ENCODE measurements at regions not wholly inside any gene's neighbourhood (a gene's known extent, or its start where the extent isn't known, plus 50 kb on each side); places are given as distances from the start of the nearest gene placed in this dataset.

DNA sequence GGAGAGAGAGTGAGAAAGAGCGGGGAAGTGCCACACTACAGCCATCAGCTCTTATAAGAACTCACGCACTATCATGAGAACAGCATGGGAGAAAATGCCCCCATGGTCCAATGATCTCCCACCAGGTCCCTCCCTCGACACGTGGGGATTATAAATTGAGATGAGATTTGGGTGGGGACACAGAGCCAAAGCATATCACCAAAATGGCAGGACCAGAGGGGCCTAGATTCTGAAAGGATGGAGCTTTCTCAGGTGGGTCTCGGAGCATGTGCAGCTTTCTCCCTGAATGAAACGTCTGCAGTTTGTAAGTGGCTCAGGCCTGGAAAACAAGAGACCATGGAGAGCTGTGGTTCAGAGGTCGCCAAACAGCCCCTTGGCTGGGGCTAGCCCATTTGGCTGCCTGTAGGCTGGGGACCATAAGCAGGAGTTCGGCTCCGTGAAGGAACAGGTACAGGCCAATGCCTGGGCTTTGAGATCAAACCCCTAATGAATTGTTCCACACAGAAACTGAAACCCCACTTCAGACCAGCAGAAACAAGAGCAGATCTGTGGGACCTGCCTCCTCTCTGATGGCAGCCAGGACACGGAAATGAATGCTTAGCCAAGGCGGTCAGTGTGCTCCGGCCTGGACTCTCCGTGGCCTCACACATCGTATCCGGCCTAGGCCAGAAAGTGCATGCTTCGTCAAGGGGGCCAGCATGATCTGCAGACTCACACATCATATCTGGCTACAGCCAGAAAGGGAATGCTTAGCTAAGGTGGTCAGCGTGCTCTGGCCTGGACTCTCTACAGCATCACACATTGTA lies 111.2 kb upstream of the TMEM18 start:
- DNase-seq (ENCODE audit: low read depth): no peak

GRCh38 chr2:784753-785152 lies 107.5 kb upstream of the TMEM18 start:
- DNase-seq (ENCODE audit: low read depth): no peak

GRCh38 chr2:780581-780980 lies 103.4 kb upstream of the TMEM18 start:
- no peak for DNase-seq (ENCODE audit: low read depth)

DNA sequence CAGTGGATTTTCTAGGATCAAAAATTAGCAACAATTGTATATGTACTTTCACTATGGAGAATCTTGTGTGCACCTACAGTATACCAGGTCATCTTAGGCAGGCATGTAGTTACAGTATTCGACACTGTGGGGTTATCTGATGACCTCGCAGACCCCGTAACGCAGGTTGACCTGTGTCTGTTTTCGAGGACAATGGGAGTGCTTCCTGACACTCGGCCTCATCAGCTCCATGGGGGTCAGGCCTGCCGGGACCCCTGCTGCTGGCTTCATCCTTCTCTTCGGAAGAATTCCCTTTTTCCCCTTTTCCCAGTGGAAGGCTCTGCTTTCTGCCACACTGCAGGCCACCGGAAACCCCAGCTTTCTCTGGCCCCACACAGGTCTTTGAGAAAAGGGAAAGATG lies 102.8 kb upstream of the TMEM18 start:
- no peak for DNase-seq (ENCODE audit: low read depth)

GRCh38 chr2:778731-779350 lies 101.6 kb upstream of the TMEM18 start:
- DNase-seq (ENCODE audit: low read depth): no peak

DNA sequence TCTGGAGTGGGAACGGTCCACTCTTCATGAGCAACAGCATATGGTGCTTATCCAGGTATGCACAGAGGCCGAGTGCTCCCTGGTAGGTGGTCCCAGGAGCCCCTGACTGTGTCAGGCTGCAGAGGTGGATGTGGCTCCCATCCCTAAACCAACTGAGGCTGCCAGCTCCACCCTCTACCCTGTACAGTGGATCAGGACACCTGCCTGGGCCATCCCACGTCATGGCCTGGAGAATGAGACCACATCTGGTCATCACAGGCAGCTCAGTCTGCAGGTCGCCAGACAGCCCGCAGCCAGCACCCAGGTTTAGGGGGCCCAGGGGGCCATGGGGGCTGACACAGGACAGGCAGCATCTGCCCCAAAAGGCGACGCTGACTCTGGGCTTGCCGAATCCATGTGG lies 100.3 kb upstream of the TMEM18 start:
- no peak for DNase-seq (ENCODE audit: low read depth)

DNA sequence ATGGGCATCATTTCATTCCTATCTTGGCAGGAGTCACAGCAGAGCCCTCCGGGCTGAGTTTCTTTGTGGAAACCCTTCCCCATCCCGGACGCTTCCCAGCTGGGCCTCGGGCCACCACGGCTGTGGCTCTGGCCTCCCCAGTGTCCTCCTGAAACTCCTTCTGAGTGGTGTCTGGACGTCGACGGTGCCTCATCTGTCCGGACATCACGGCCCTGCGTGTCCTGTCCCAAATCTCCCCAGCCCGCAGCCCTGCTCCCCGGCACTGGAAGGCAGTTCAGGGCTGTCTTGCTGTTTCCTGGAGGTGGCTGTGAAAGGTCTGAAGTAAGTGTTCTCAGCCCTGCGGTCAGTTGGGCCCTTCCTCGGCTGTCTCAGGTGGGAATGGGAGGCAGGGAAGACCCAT lies 99.8 kb upstream of the TMEM18 start:
- DNase-seq (ENCODE audit: low read depth): no peak

DNA sequence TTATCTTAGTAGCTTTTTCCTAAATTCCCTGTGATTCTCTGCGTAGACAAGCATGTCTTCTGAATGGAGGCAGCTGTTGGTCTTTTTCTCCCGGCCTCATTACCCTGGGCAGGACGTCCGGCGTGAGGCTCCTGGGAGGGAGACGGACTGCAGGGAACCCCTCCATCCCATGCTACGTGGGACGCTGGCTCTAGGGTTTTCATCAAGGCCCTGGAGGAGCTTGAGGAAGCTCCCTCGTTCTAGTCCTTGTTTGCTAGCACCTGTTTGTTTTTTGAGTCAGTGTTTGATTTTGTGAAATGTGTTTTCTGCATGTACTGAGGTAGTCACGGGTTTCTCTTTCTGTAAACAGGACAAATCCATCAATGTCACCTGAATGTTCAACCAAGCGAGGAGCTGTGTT lies 99.3 kb upstream of the TMEM18 start:
- DNase-seq (ENCODE audit: low read depth): no peak

GRCh38 chr2:776038-776437 lies 98.8 kb upstream of the TMEM18 start:
- DNase-seq (ENCODE audit: low read depth): no peak

- no peak for DNase-seq (ENCODE audit: low read depth)
These were observed 97.2 kb upstream of the TMEM18 start for GRCh38 chr2:774436-774835.

DNA sequence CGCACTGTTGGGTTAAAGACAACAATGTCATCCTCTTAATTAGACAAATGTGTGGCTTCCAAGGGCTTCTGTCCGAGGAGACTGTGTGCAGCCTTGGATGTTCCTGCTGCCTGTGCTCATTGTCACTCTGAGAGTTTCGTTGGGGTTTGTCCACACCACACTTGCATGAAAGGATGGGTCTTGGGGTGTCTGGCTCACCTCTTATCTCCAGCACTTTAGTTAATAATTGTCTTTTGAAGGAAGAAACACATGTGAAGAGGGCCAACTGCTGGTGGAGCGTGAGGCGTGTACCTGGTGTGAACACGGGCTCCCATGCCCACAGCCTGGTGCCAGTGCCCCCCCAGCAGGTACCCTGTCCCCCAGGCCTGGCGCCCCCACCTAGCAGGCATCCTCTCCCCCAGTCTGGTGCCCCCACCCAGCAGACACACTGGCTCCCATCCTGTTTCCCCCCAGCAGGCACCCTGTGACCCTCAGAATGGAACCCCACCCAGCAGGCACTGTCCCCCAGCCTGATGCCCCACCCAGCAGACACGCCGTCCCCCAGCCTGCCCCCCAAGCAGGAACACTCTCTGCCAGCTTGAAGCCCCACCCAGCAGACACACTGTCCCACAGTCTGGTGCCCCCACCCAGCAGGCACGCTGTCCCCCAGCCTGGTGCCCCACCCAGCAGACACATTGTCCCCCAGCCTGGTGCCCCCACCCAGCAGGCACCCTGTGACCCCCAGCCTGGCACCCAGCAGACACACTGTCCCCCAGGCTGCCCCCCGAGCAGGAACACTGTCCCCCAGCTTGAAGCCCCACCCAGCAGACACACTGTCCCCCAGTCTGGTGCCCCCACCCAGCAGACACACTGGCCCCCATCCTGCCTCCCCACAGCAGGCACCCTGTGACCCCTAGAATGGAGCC lies 96.3 kb upstream of the TMEM18 start:
- no peak for DNase-seq (ENCODE audit: low read depth)

DNA sequence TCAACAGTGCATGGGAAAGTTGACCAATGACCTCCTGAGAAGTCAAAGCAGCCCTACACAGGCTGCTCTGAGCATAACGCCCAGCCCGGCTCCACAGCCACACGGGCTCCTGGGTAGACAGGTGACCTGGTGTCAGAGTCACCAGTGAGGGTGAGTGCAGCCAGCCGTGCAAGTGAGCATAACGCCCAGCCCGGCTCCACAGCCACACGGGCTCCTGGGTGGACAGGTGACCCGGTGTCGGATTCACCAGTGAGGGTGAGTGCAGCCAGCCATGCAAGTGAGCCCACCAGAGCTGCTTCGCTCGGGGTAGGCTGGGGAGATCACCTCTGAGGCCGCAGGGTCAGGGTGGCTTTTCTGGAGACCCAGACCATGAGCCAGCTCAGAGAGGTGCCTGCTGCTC lies 94.3 kb upstream of the TMEM18 start:
- no peak for DNase-seq (ENCODE audit: low read depth)

DNA sequence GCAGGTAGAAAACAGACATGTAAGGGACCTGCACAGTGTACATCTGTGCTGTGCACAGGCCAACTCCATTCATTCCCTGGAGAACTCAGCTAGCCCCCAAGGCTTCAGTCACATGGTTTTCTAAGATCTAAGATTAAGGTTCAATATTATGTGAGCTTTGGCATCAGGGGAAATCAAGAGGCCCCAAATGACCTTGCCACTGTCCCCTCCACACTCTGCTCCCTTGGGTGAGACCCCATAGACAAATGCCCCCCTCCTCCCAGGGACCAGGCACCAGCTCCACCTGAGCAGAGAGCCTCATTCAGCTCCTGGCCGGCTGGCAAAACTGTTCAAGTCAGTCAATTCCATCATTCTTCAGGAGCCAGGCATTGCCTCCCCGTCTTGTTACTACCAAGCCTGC lies 93.6 kb upstream of the TMEM18 start:
- DNase-seq (ENCODE audit: low read depth): no peak

DNA sequence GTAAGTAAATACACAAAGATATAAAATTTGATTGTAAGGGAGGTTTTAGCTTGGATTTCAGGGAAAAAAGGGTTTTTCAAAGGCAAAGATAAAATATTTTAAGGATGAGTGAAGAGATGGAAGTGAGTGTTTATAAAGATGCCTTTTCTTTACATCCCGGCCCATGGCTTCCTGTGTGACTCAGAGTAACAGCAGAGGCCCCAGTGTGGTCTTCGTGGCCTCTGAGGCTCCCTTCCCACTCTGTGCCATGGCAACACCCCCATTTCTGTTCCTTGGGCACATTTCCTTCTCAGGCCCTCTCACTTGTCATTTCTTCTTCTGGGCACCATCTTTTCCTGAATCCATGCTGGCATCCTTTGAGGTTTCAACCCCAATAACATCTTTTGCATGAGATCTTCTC lies 92.6 kb upstream of the TMEM18 start:
- DNase-seq (ENCODE audit: low read depth): no peak

GRCh38 chr2:768451-768850 lies 91.2 kb upstream of the TMEM18 start:
- DNase-seq (ENCODE audit: low read depth): no peak

DNA sequence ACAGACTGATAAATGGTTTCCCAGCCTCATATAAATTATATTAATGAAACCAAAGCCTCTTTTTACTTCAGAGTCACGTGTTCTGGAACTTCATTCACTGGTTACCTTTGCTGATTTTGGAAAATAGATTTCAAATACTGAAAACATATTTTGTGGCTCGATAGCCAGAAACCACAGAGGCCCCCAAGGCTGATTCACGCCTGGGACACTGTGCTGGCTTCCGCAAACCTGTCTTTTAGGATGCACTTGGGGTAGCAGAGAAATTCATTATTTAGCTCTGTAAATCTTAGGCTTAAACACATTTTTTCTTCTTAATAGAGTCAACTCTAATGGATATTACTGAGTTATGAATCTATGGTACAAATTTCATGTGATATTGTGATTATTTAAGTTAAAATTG lies 90.7 kb upstream of the TMEM18 start:
- no peak for DNase-seq (ENCODE audit: low read depth)

- DNase-seq (ENCODE audit: low read depth): no peak
These were observed 90.2 kb upstream of the TMEM18 start for GRCh38 chr2:767440-767839.

DNA sequence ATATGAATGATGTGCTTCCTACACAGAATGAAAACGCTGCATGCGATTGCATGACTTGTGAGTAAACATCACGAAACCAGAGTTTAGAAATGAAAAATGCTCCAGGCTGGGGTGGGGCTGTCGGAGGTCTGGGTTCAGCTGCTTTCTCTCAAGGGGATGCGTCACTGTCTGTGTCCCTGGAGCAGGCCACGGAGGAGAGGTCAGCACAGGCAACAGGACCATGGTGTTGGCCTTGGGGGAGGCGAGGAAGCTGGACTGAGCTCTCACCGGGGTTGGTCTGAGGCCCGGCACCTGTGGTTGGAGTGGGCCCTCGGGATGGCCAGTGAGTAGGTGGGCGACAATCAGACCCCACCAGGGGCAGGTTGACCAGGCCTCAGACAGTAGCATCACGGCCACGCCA lies 89.0 kb upstream of the TMEM18 start:
- DNase-seq (ENCODE audit: low read depth): no peak

DNA sequence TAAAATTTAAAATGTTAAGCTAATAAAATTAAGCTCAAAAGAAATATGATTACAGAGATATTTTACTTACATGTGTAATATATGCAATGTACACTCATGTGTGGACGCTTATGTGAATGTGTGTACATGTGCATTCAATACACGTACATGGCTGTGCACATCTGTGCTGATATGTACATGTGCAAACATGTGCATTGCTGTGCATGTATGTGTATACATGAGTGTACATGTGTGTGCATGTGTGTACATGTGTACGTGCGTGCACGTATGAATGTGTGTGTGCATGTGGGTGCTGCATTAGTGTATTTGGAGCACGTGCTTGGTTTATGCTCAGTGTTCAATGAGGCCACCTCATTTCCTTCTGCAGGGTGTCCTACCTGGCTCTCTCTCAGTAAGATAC lies 88.2 kb upstream of the TMEM18 start:
- DNase-seq (ENCODE audit: low read depth): no peak

DNA sequence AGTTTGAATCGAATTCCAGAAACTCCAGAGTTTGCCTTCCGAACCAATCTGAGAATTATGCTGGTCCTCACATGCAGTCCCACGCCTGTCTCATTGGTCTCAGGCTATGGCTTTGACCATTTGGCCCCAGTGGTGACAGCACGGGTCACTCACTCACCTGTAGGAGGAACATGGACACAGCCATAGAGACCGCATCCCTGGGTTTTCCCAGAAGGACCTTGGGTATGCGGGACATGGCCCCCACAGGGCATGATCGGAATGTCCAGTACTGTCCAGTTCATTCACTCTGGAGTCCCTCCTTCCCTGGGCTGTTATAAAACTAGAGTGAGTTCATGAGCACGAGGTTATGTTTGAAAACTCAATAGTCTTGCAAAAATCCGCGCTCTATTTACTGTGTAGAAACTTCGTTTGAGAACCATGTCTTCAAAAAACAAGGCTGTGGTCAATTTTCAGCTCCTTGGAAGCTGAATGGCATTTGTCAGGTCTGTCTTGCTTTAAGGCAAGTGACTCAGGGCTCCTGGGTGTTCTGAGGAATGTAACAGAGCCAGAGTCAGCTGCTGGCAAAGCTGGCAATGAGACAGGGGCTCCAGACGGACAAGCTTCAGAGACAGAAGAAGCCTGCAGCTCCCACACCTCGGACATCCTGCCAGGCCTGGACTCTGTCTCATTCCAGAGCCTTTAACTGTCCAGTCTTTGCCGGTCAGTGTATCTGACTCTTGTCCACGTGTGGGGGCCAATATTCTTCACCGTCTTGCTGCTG lies 86.7 kb upstream of the TMEM18 start:
- no peak for DNase-seq (ENCODE audit: low read depth)

GRCh38 chr2:762646-763045 lies 85.4 kb upstream of the TMEM18 start:
- DNase-seq (ENCODE audit: low read depth): no peak

DNA sequence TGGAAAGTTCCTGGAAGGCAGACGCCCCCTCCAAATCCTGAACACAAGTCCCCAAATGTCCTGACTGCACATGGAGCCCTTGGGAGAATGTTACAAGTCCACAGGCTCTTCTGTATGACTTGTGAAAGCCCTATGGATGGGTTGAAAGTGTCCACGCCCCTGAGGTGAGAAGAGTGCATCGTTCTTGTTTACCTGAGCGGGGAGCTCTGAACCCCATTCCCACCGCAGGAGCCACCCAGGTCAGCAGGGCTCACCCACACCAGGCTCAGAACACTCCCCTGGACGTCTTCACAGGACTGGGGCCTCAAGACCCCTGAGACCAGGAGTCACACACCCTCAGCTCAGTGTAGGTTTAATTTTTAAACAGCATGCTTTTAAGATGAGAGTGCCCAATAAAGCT lies 84.2 kb upstream of the TMEM18 start:
- DNase-seq (ENCODE audit: low read depth): no peak

All from T follicular helper cell (primary cell).